ENCODE measurements at regions not wholly inside any gene's neighbourhood (a gene's known extent, or its start where the extent isn't known, plus 50 kb on each side); places are given as distances from the start of the nearest gene placed in this dataset.
A peak's percentile ranks its signal among the peaks of the same experiment; 100 is the strongest.

- H3K27ac Mint-ChIP-seq (ENCODE audit: unreplicated experiment) = no peak overlapping the region
Observed at GRCh38 chr11:27928809-27929208, 179.1 kb downstream of the KIF18A start.

GRCh38 chr11:27926981-27927481 is 180.9 kb downstream of the KIF18A start:
- H3K36me3 Mint-ChIP-seq (ENCODE audit: low read depth) = no peaks in the 10 kb centered on the region
- no peak for DNase-seq (ENCODE audit: low spot score)
- peaks cover 23% of the 10 kb centered on the region for H3K4me1 Mint-ChIP-seq (ENCODE audit: low read depth)
- no peaks in the 10 kb centered on the region for H3K27me3 Mint-ChIP-seq (ENCODE audit: low read depth)
- TF ChIP-seq, protein P1, sequence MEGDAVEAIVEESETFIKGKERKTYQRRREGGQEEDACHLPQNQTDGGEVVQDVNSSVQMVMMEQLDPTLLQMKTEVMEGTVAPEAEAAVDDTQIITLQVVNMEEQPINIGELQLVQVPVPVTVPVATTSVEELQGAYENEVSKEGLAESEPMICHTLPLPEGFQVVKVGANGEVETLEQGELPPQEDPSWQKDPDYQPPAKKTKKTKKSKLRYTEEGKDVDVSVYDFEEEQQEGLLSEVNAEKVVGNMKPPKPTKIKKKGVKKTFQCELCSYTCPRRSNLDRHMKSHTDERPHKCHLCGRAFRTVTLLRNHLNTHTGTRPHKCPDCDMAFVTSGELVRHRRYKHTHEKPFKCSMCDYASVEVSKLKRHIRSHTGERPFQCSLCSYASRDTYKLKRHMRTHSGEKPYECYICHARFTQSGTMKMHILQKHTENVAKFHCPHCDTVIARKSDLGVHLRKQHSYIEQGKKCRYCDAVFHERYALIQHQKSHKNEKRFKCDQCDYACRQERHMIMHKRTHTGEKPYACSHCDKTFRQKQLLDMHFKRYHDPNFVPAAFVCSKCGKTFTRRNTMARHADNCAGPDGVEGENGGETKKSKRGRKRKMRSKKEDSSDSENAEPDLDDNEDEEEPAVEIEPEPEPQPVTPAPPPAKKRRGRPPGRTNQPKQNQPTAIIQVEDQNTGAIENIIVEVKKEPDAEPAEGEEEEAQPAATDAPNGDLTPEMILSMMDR (IDR thresholded peaks at IDR 0.05) = no peak
- peaks cover 8% of the 10 kb centered on the region for H3K9me3 Mint-ChIP-seq (ENCODE audit: low read depth)
- no peak overlapping the region for H3K4me3 Mint-ChIP-seq (ENCODE audit: unreplicated experiment)
- no peak overlapping the region for H3K27ac Mint-ChIP-seq (ENCODE audit: unreplicated experiment)

More at GRCh38 chr11:27928809-27929208, 179.1 kb downstream of the KIF18A start:
- H3K4me1 Mint-ChIP-seq (ENCODE audit: low read depth) = peaks cover 26% of the 10 kb centered on the region
- TF ChIP-seq, protein P1 (IDR thresholded peaks at IDR 0.05) = no peak
- no peaks in the 10 kb centered on the region for H3K9me3 Mint-ChIP-seq (ENCODE audit: low read depth)
- no peaks in the 10 kb centered on the region for H3K36me3 Mint-ChIP-seq (ENCODE audit: low read depth)
- no peak for DNase-seq (ENCODE audit: low spot score)
- H3K27me3 Mint-ChIP-seq (ENCODE audit: low read depth) = no peaks in the 10 kb centered on the region
- H3K4me3 Mint-ChIP-seq (ENCODE audit: unreplicated experiment) = no peak overlapping the region

- DNase-seq (ENCODE audit: low spot score) = no peak
- peaks cover 8% of the 10 kb centered on the region for H3K9me3 Mint-ChIP-seq (ENCODE audit: low read depth)
- peaks cover 23% of the 10 kb centered on the region for H3K4me1 Mint-ChIP-seq (ENCODE audit: low read depth)
- TF ChIP-seq, protein P1 (IDR thresholded peaks at IDR 0.05) = no peak
- no peak overlapping the region for H3K4me3 Mint-ChIP-seq (ENCODE audit: unreplicated experiment)
- no peaks in the 10 kb centered on the region for H3K27me3 Mint-ChIP-seq (ENCODE audit: low read depth)
- H3K36me3 Mint-ChIP-seq (ENCODE audit: low read depth) = no peaks in the 10 kb centered on the region
- peak overlapping the region; percentile 57 for H3K27ac Mint-ChIP-seq (ENCODE audit: unreplicated experiment)
Observed at GRCh38 chr11:27926486-27926885, 181.5 kb downstream of the KIF18A start.

GRCh38 chr11:27921472-27921871 is 186.5 kb downstream of the KIF18A start:
- H3K4me1 Mint-ChIP-seq (ENCODE audit: low read depth) = peaks cover 4% of the 10 kb centered on the region

DNA sequence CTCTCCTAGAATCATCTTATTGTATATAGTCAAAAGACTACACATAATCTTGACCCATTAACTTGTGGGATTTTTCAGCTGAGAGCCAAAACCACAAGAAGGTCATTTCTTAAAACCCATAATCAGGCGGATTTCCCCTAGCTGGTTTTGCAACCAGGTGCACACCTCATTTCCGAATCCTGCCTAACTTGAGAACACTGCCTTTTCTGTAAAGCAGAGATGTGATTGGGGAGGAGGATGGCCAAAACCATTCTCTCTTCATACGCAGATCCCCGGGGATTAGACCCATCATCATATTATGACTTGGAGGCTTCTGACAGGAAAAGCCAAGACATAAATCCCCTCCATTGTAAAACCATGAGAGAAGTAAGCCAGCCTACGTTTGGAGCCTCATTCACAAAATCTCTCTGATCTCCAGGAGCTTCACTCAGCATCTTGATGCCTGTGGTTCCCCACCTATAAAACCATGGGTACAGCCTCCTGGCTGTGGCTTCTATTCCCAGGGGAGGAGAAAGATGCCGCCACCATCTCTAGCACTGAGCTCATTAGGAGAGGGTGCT is 191.3 kb downstream of the KIF18A start:
- H3K4me3 Mint-ChIP-seq (ENCODE audit: unreplicated experiment) = no peak overlapping the region
- DNase-seq (ENCODE audit: low spot score) = no peak
- H3K36me3 Mint-ChIP-seq (ENCODE audit: low read depth) = no peaks in the 10 kb centered on the region
- H3K27ac Mint-ChIP-seq (ENCODE audit: unreplicated experiment) = no peak overlapping the region
- no peaks in the 10 kb centered on the region for H3K9me3 Mint-ChIP-seq (ENCODE audit: low read depth)
- no peaks in the 10 kb centered on the region for H3K27me3 Mint-ChIP-seq (ENCODE audit: low read depth)
- TF ChIP-seq, protein P1 (IDR thresholded peaks at IDR 0.05) = no peak
- peaks cover 13% of the 10 kb centered on the region for H3K4me1 Mint-ChIP-seq (ENCODE audit: low read depth)

More at GRCh38 chr11:27921472-27921871, 186.5 kb downstream of the KIF18A start:
- Mint-ChIP-seq H3K36me3 (ENCODE audit: low read depth) (no peaks in the 10 kb centered on the region), H3K27me3 (ENCODE audit: low read depth) (no peaks in the 10 kb centered on the region), H3K4me3 (ENCODE audit: unreplicated experiment) (no peak overlapping the region), H3K9me3 (ENCODE audit: low read depth) (peaks cover 8% of the 10 kb centered on the region), H3K27ac (ENCODE audit: unreplicated experiment) (no peak overlapping the region)
- no peak for DNase-seq (ENCODE audit: low spot score)
- TF ChIP-seq, protein P1 (IDR thresholded peaks at IDR 0.05) = no peak

Measured in chondrocyte (in vitro differentiated cells).